Adrenal gland (tissue), 9 donors: ENCODE measurements at regions not wholly inside any gene's neighbourhood (a gene's known extent, or its start where the extent isn't known, plus 50 kb on each side); places are given as distances from the start of the nearest gene placed in this dataset.

Source experiments
- DNase-seq, 7 donors: peaks; one replicate each; pipeline ENCODE4 v3.0.0-alpha.2; 2019 to 2020
- H3K27ac ChIP-seq, 5 donors: fragments of 200-600 bp; sonication (generic) in 4 of 5; 1 replicate in 3 of 5; 2 replicates in 2 of 5; pipeline versions ENCODE4 v1.5.1 to v1.8.0; 2016 to 2020; ENCODE audit warnings: mild to moderate bottlenecking in 1 of 5
- H3K27me3 ChIP-seq: fragments of 200-600 bp; 2 replicates; pipeline ENCODE4 v1.8.0; 2021
- H3K36me3 ChIP-seq, 2 donors: fragments of 200-600 bp; replicated peaks in 1 of 2; 1 replicate in 1 of 2; 2 replicates in 1 of 2; pipeline versions ENCODE4 v1.5.1 to v1.8.0; 2018 to 2022
- H3K4me1 ChIP-seq, 2 donors: fragments of 200-600 bp; replicated peaks in 1 of 2; 1 replicate in 1 of 2; 2 replicates in 1 of 2; pipeline versions ENCODE4 v1.5.1 to v1.8.0; 2018 to 2021
- H3K4me3 ChIP-seq, 4 donors: fragments of 200-600 bp; sonication (generic) in 3 of 4; one replicate each; pipeline ENCODE4 v1.5.1; 2016 to 2018
- H3K9me3 ChIP-seq, 3 donors: fragments of 200-600 bp; sonication (generic) in 1 of 3; replicated peaks in 1 of 3; 1 replicate in 2 of 3; 2 replicates in 1 of 3; pipeline versions ENCODE4 v1.5.1 to v1.8.0; 2016 to 2021
- POLR2A ChIP-seq, 2 donors: fragments of 450-650 bp; IDR thresholded peaks; one replicate each; pipeline ENCODE4 v1.6.1; 2017; ENCODE audit warnings: antibody characterized with exemption in 2 of 2, mild to moderate bottlenecking in 2 of 2, moderate library complexity in 1 of 2
- WGBS, 4 donors: extraction: QIAGEN DNeasy Blood & Tissue Kit in 2 of 4; methylation state at CpG; one replicate each; pipeline versions ENCODE4 v1.1.5 to v1.1.7; 2013 to 2017; 5-methylcytosine and 5-hydroxymethylcytosine counted together
- intact Hi-C, 2 donors: fragments of 100-400 bp; cut with DNase I; formaldehyde crosslinking; loops; one replicate each; pipeline versions ENCODE4 v1.14.1 to v1.15.0; 2022 to 2023
- TF ChIP-seq, protein P1 (sequence below), 6 experiments: fragments of 450-650 bp in 4 of 6; fragments of 200-600 bp in 2 of 6; sonication (generic) in 1 of 6; IDR thresholded peaks; 1 replicate in 5 of 6; 2 replicates in 1 of 6; pipeline versions ENCODE4 v1.5.1 to v1.8.0; 2016 to 2021; ENCODE audit warnings: antibody characterized with exemption in 6 of 6, mild to moderate bottlenecking in 2 of 6, moderate library complexity in 1 of 6
- donor health status: healthy with polysubstance abuse.
- donor health status: Bipolar disorder and iron deficiency.
- donor health status: DM: yes; HTN: yes; CAD: no.
- donor health status: DM: no; HTN: no; CAD: no.
- donor health status: DM: no; HTN: no; CAD: no.

DNA sequence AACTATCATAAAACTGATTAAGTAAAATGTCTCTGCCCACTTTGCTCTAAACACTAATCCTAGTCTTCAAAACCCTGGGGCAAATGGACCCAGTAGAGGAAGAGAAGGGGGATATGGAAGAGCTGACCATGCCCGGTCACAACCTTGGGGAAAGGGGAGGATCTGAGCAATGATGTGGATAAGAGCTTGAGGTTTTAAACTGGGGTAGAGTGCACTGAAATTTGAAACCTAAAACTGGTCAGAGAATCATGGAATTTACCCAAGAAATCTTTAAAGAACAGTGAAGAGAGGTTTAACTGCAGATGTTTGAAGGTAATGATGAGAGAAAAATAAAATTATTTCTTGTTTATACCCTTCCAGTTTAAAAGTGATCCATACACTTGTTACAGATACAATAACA, 110.8 kb downstream of the MRPS30 start:
- no peak for DNase-seq

DNA sequence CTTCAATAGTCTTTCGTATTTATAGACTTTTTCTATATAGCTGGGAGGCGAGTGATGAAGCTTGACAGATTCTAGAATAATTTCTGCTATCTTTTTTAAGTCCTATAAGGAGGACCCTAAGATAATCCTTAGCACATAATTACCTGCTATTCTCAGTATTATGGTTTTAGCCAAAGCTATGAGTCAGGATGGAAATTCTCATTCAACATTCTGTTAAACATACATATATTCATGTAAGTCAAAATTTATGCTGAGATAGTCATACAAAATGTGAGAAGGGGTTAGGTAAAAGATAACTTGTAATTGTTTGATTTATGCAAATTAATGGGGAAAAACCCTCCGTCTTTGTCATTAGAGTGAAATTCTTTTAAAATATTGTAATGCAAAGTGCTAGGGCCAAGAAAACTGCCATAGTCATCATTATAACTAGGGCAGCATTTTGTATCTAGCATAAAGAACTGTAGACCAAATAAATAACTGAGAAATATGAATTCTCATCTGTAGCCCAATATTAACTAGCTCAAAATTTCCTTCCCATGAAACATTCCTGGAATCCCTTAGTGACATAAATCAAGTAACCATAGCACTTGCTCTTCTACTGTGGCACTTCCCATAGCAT, 118.5 kb downstream of the MRPS30 start:
- no peak for DNase-seq
- no peaks in the 10 kb centered on the region for H3K4me1 ChIP-seq
- H3K36me3 ChIP-seq = no peaks in the 10 kb centered on the region
- H3K27ac ChIP-seq = no peak overlapping the region
- no peaks in the 10 kb centered on the region for H3K9me3 ChIP-seq
- intact Hi-C loops = no loop called here
- no peak overlapping the region for H3K4me3 ChIP-seq
- H3K27me3 ChIP-seq = no peaks in the 10 kb centered on the region
- 67 to 80% (median 73%) methylated on average over 3 of the region's 3 CpGs for WGBS, 4 donors
- TF ChIP-seq, protein P1, sequence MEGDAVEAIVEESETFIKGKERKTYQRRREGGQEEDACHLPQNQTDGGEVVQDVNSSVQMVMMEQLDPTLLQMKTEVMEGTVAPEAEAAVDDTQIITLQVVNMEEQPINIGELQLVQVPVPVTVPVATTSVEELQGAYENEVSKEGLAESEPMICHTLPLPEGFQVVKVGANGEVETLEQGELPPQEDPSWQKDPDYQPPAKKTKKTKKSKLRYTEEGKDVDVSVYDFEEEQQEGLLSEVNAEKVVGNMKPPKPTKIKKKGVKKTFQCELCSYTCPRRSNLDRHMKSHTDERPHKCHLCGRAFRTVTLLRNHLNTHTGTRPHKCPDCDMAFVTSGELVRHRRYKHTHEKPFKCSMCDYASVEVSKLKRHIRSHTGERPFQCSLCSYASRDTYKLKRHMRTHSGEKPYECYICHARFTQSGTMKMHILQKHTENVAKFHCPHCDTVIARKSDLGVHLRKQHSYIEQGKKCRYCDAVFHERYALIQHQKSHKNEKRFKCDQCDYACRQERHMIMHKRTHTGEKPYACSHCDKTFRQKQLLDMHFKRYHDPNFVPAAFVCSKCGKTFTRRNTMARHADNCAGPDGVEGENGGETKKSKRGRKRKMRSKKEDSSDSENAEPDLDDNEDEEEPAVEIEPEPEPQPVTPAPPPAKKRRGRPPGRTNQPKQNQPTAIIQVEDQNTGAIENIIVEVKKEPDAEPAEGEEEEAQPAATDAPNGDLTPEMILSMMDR (IDR thresholded peaks at IDR 0.05) = no peak

More for the DNA sequence above, 110.8 kb downstream of the MRPS30 start:
- Histone ChIP-seq H3K4me1 (no peaks in the 10 kb centered on the region), H3K9me3 (no peaks in the 10 kb centered on the region), H3K27me3 (no peaks in the 10 kb centered on the region), H3K27ac (no peak overlapping the region), H3K4me3 (no peak overlapping the region), H3K36me3 (no peaks in the 10 kb centered on the region)
- TF ChIP-seq, protein P1 (IDR thresholded peaks at IDR 0.05) = no peak
- TF ChIP-seq POLR2A (IDR thresholded peaks at IDR 0.05) = no peak
- 67 to 81% (median 77%) methylated on average over 1 of the region's 1 CpG for WGBS, 4 donors
- intact Hi-C loops = no loop called here

DNA sequence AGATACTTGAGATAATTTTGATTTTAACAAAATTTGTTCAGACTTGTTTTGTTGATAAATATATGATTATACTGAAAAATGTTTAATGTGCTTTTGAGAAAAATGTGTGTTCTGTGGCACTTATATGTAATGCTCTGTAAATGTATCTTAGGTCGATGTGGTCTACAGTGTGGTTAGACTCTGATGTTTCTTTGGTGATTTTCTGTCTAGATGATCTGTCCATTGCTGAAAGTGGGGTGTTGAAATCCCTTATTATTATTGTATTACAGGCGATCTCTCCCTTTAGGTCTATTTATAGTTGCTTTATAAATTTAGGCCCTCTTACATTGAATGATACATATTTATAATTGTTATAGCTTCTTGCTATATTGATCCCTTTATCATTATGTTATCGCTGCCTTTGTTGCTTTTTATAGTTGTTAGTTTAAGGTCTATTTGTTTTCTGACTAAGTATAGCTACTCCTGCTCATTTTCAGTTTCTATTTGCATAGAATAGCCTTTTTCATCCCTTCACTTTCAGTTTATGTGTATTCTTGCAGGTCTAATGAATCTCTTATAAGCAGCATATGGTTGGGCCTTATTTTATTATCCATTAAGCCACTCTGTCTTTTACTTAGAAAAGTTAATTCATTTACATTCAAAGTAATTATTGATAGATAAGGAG, 124.3 kb downstream of the MRPS30 start:
- no peaks in the 10 kb centered on the region for H3K4me1 ChIP-seq
- H3K27ac ChIP-seq = no peak overlapping the region
- H3K27me3 ChIP-seq = no peaks in the 10 kb centered on the region
- H3K36me3 ChIP-seq = no peaks in the 10 kb centered on the region
- intact Hi-C loops = no loop called here
- H3K4me3 ChIP-seq = no peak overlapping the region
- H3K9me3 ChIP-seq = no peaks in the 10 kb centered on the region
- TF ChIP-seq, protein P1 (IDR thresholded peaks at IDR 0.05) = no peak
- TF ChIP-seq POLR2A (IDR thresholded peaks at IDR 0.05) = no peak
- DNase-seq = no peak
- 82 to 89% (median 88%) methylated on average over 3 of the region's 3 CpGs for WGBS, 4 donors

DNA sequence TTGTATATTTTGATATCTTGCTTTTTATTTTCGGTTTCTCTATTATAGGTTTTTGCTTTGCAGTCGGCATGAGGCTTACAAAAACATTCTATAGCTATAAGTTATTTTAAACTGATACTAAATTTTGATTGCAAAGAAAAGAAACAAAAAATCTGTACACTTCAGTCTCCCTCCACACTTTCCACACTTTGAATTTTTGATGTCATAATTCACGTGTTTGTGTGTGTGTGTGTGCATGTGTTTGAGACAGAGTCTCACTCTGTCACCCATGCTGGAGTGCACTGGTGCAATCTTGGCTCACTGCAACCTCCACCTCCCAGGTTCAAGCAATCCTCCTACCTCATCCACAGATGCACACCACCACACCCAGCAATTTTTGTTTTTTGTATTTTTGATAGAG, 124.9 kb downstream of the MRPS30 start:
- Histone ChIP-seq H3K4me3 (no peak overlapping the region), H3K9me3 (no peaks in the 10 kb centered on the region), H3K27me3 (no peaks in the 10 kb centered on the region), H3K36me3 (no peaks in the 10 kb centered on the region), H3K27ac (no peak overlapping the region), H3K4me1 (no peaks in the 10 kb centered on the region)
- no peak for DNase-seq
- no peak for TF ChIP-seq POLR2A (IDR thresholded peaks at IDR 0.05)
- TF ChIP-seq, protein P1 (IDR thresholded peaks at IDR 0.05) = no peak
- WGBS, 4 donors = 74 to 84% (median 76%) methylated on average over 3 of the region's 3 CpGs
- intact Hi-C loops = no loop called here
